GM12873 (cell line): ENCODE measurements at regions not wholly inside any gene's neighbourhood (a gene's known extent, or its start where the extent isn't known, plus 50 kb on each side); places are given as distances from the start of the nearest gene placed in this dataset.

Experiments
- TF ChIP-seq, protein P1 (sequence below): IDR thresholded peaks from 2 replicates; pipeline ENCODE4 v1.5.1; 2012; ENCODE audit warnings: low read depth, mild to moderate bottlenecking, moderate library complexity, low read length, control low read depth; ENCODE audit not compliant: insufficient read depth; ENCODE audit errors: missing control alignments

- TF ChIP-seq, protein P1, sequence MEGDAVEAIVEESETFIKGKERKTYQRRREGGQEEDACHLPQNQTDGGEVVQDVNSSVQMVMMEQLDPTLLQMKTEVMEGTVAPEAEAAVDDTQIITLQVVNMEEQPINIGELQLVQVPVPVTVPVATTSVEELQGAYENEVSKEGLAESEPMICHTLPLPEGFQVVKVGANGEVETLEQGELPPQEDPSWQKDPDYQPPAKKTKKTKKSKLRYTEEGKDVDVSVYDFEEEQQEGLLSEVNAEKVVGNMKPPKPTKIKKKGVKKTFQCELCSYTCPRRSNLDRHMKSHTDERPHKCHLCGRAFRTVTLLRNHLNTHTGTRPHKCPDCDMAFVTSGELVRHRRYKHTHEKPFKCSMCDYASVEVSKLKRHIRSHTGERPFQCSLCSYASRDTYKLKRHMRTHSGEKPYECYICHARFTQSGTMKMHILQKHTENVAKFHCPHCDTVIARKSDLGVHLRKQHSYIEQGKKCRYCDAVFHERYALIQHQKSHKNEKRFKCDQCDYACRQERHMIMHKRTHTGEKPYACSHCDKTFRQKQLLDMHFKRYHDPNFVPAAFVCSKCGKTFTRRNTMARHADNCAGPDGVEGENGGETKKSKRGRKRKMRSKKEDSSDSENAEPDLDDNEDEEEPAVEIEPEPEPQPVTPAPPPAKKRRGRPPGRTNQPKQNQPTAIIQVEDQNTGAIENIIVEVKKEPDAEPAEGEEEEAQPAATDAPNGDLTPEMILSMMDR, result no peak
Observed at GRCh38 chr11:134506046-134506445, 94.0 kb upstream of the B3GAT1 start.

- TF ChIP-seq, protein P1, result no peak
Observed at GRCh38 chr11:134505125-134505524, 93.1 kb upstream of the B3GAT1 start.

GRCh38 chr11:134504146-134504905 lies 92.3 kb upstream of the B3GAT1 start:
- TF ChIP-seq, protein P1, result no peak

GRCh38 chr11:134503596-134503995 lies 91.6 kb upstream of the B3GAT1 start:
- TF ChIP-seq, protein P1, result no peak

DNA sequence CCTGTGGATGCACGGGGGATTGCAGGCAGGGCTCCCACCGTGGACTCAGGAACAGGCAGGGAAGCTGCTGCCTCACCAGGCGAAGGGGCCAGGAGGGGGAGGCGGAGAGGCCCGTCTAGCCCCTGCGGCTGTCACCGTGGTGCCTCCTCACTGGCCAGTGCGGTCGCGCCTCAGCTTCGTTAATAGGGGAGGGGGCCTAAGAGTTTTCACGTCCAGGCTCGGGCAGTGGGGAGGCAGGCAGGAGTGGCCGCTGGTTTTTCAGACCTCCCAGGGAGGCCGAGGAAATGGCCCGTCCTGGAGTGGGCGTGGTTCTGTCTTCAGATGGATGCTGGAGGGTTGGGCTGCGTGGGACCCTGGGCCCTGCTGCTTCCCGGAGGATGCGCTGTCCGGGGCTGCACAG lies 91.1 kb upstream of the B3GAT1 start:
- TF ChIP-seq, protein P1, result no peak

DNA sequence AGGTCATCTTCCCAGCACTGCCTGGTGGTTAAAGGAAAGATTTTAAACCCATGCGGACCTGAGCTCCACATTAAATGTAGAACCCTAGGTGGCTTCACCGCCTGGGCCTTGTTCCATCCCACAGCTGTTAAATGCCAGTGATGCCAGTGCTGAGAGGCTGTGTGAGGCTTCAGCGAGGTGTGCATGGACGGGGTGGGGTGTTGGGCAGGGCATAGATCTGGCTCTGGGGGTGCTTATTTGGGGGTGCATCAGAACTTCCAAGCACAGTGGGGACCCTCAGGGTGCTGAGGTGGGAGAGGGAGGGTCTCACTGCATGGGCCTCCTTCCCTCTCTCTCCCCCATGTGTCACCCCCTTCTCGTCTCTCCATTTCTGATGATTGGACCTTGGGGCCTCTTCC lies 90.1 kb upstream of the B3GAT1 start:
- TF ChIP-seq, protein P1, result no peak

DNA sequence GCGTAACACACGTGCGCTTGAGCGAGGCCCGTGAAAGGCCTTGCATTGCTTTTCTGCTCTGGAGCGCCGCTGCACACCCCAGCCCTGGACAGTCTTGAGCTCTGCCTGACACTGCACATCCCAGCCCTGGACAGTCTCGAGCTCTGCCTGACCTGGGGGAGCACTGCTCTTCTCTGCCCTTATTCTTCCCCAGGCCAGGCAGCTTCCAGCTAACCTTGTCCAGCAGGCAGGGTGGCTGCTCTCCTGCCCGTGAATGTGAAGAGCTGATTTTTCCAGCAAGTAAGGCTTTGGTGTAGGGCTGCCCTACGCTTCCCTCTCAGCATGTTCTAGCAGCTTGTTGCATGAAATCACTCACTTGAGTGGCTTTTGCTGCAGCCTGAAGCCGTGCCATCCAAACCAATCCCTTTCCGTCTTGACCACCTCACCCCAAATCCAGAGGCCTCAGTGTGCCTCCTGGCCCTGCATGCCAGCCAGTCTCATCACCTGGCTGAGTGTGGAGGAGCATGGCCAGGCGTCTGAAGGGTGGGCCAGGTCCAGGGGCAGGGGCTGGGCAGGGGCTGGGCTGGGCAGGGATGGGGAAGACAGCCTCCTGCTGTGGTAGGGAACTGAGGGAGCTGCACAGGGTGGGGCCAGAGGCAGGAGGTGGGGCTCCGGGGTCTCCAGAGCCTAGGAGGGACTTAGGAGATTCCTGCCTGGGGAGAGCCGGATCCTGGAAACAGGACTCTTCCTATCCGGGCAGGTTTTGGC lies 89.5 kb upstream of the B3GAT1 start:
- TF ChIP-seq, protein P1, result no peak
